ENCODE measurements at regions not wholly inside any gene's neighbourhood (a gene's known extent, or its start where the extent isn't known, plus 50 kb on each side); places are given as distances from the start of the nearest gene placed in this dataset.

- no peak for TF ChIP-seq YY1 (IDR thresholded peaks at IDR 0.05; ENCODE audit: insufficient read depth, insufficient read length)
- no peak for TF ChIP-seq ZNF274 (IDR thresholded peaks at IDR 0.05; ENCODE audit: low read depth, low read length)
- TF ChIP-seq SUZ12 (IDR thresholded peaks at IDR 0.05; ENCODE audit: extremely low read depth, insufficient read depth, insufficient read length), result no peak
These were observed 74.5 kb upstream of the AHI1 start for GRCh38 chr6:135572051-135572450.
